ENCODE measurements at regions not wholly inside any gene's neighbourhood (a gene's known extent, or its start where the extent isn't known, plus 50 kb on each side); places are given as distances from the start of the nearest gene placed in this dataset.

DNA sequence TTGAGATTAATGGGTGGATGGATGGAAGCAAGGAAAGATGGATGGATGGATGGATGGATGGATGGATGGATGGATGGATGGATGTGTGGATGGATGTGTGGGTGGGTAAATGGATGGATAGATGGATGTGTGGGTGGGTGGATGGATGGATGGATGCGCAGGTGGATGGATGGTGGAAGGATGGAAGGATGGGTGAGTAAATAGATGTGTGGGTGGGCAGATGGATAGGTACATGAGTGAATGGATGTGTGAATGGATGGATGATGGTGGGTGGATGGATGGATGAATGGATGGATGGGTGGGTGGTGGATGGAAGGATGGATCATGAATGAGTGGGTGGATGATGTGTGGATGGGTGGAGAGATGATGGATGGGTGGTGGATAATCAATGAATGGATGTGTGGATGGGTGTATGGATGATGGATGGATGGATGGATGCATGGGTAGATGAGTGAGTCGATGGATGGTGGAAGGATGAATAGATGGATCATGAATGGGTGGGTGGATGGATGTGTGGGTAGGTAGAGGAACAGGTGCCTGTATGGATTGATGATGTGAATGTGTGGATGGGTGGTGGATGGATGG lies 375.2 kb downstream of the BRD1 start:
- TF ChIP-seq GATA2 (IDR thresholded peaks at IDR 0.05; ENCODE audit: low read depth, low read length) (no peak), GATA3 (IDR thresholded peaks at IDR 0.05; ENCODE audit: low read depth, low read length) (no peak)
